Left ventricle myocardium inferior (tissue), 1 donor: ENCODE measurements at regions not wholly inside any gene's neighbourhood (a gene's known extent, or its start where the extent isn't known, plus 50 kb on each side); places are given as distances from the start of the nearest gene placed in this dataset.
"Not testable (repeated sequence)": the region's sequence is repeated elsewhere in the genome, so short reads cannot be mapped to it uniquely, and the experiment has no call there.

ENCODE experiments used
- DNase-seq: peaks from one replicate; pipeline ENCODE4 v3.0.0-alpha.2; 2020
- H3K27ac ChIP-seq: fragments of 200-600 bp; replicated peaks from 2 replicates; pipeline ENCODE4 v1.8.0; 2021
- H3K27me3 ChIP-seq: fragments of 200-600 bp; 2 replicates; pipeline ENCODE4 v1.8.0; 2021; ENCODE audit warnings: low read depth
- H3K36me3 ChIP-seq: fragments of 200-600 bp; 2 replicates; pipeline ENCODE4 v1.8.0; 2021
- H3K4me1 ChIP-seq: fragments of 200-600 bp; 2 replicates; pipeline ENCODE4 v1.8.0; 2021
- H3K4me3 ChIP-seq: fragments of 200-600 bp; 2 replicates; pipeline ENCODE4 v1.8.0; 2021; ENCODE audit warnings: mild to moderate bottlenecking, moderate library complexity
- H3K9me3 ChIP-seq: fragments of 200-600 bp; replicated peaks from 2 replicates; pipeline ENCODE4 v1.8.0; 2021
- intact Hi-C: fragments of 100-400 bp; cut with micrococcal nuclease; formaldehyde crosslinking; loops from one replicate; pipeline ENCODE4 v1.11.0; 2022
- TF ChIP-seq, protein P1 (sequence below): fragments of 200-600 bp; IDR thresholded peaks from 2 replicates; pipeline ENCODE4 v1.8.0; 2021; ENCODE audit warnings: antibody characterized with exemption, mild to moderate bottlenecking, borderline replicate concordance
- donor health status: DM: no; HTN: yes; CAD: no; lungs with severe emphysema.

DNA sequence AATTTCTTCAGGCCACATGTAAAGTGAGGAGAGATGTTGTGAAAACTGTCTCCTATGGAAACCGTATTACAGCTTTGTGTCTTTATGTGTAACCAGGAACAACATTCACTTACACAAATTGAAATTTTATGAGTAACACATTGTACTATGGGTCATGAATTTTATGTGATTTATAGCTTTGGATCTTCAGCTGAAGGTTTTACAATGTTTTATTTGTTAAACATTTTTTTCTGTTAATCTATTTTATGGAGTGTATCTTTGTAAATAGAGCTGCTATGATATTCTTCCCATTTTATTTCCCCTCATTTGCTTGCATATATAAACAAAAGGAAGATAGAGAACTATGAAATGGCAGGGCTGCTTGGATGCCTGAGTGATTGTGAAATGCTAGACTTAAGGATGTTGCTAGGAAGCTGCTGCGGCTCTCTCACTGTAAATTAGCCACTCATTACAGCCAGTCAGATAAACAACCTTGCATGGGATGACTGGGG, 104.5 kb upstream of the PCLO start:
- no peaks in the 10 kb centered on the region for H3K9me3 ChIP-seq
- TF ChIP-seq, protein P1, sequence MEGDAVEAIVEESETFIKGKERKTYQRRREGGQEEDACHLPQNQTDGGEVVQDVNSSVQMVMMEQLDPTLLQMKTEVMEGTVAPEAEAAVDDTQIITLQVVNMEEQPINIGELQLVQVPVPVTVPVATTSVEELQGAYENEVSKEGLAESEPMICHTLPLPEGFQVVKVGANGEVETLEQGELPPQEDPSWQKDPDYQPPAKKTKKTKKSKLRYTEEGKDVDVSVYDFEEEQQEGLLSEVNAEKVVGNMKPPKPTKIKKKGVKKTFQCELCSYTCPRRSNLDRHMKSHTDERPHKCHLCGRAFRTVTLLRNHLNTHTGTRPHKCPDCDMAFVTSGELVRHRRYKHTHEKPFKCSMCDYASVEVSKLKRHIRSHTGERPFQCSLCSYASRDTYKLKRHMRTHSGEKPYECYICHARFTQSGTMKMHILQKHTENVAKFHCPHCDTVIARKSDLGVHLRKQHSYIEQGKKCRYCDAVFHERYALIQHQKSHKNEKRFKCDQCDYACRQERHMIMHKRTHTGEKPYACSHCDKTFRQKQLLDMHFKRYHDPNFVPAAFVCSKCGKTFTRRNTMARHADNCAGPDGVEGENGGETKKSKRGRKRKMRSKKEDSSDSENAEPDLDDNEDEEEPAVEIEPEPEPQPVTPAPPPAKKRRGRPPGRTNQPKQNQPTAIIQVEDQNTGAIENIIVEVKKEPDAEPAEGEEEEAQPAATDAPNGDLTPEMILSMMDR = no peak
- H3K36me3 ChIP-seq = no peaks in the 10 kb centered on the region
- intact Hi-C loops = loop anchor here (10.0 kb wide), 1 partner anchor 452 kb away; no protein-coding TSS in a partner anchor
- H3K4me3 ChIP-seq = no peak overlapping the region
- no peak for DNase-seq
- H3K27ac ChIP-seq = no peak overlapping the region
- no peaks in the 10 kb centered on the region for H3K27me3 ChIP-seq
- no peaks in the 10 kb centered on the region for H3K4me1 ChIP-seq

DNA sequence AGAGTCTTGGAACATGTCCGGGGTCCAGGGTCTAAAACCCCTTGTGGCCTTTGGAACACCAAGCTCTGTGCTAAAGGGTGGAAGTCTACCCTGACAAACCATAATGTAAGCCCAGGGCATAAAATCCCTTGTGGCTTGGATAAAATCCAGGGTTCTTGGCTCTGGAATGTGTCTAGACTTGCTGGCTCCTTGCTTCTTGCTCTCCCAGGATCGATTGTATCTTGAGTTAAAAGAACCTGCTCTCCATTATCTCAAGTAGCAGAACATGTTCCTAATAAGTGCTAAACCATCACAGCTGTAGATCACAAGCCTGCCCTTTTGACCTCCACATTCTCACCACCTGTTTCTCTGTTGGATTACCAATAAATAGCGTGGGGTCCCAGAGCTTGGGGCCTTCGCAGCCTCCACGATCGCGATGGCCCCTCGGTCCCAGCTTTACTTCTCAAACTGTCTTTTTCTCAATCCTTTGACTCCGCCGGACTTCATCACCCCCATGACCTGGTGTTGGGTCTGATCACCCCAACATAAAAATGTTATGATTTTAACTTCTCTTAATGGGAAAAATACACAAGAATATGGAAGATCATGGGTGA, 100.9 kb upstream of the PCLO start:
- not testable (repeated sequence) for H3K36me3 ChIP-seq, H3K4me3 ChIP-seq, DNase-seq, H3K27me3 ChIP-seq, H3K9me3 ChIP-seq, H3K27ac ChIP-seq, H3K4me1 ChIP-seq
- intact Hi-C loops = loop anchor here (10.0 kb wide), 1 partner anchor 449 kb away; no protein-coding TSS in a partner anchor

DNA sequence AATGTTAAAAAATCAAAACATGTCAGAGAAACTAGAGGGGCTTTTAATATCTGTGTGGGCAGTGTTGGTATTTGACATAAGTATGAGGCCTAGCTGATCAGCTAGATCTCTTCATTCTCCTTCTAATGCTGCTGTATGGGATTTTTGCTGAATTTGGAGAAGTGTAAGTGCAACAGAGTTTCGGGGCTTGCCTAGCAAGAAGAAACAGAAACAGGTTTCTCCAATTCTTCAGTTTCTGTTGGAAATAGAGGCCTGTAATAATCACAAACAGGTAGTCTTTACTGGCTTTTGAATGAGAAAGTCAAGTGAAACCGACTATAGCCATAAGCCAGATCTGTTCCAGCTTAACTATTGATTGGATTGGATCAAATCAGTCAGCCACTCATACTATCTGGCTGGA, 96.4 kb upstream of the PCLO start:
- Histone ChIP-seq H3K27ac (no peak overlapping the region), H3K36me3 (no peaks in the 10 kb centered on the region), H3K9me3 (no peaks in the 10 kb centered on the region), H3K4me1 (no peaks in the 10 kb centered on the region), H3K4me3 (no peak overlapping the region), H3K27me3 (no peaks in the 10 kb centered on the region)
- TF ChIP-seq, protein P1 = no peak
- intact Hi-C loops = no loop called here
- DNase-seq = no peak

DNA sequence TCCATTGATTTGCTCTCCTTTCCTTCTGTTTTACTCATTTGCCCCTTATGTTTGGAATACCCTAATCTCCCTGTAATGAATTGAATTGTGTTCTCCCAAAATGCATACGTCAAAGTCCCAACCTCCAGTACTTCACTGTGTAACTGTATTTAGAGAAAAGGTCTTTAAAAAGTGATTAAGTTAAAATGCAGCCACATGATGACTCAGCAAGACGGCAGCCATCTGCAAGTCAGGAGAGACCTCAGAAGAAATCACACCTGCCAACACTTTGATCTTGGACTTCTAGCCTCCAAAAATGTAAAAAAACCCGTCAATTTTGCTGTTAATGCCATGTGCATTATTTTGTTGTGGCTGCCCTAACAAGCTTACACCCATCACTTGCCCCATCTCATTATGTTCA, 85.3 kb upstream of the PCLO start:
- no peaks in the 10 kb centered on the region for H3K36me3 ChIP-seq
- intact Hi-C loops = no loop called here
- DNase-seq = no peak
- H3K9me3 ChIP-seq = peaks cover 25% of the 10 kb centered on the region
- H3K27ac ChIP-seq = no peak overlapping the region
- H3K4me3 ChIP-seq = no peak overlapping the region
- no peaks in the 10 kb centered on the region for H3K4me1 ChIP-seq
- TF ChIP-seq, protein P1 = no peak
- no peaks in the 10 kb centered on the region for H3K27me3 ChIP-seq

DNA sequence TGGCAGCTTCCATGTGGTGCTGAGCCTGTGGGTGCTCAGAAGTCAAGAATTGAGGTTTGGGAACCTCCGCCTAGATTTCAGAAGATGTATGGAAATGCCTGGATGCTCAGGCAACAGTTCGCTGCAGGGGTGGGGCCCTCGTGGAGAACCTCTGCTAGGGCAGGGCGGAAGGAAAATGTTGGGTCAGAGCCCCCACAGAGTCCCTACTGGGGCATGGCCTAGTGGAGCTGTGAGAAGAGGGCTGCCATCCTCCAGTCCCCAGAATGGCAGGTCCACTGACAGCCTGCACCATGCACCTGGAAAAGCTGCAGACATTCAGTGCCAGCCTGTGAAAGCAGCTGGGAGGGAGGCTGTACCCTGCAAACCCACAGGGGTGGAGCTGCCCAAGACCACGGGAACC, 56.5 kb upstream of the PCLO start:
- H3K27me3 ChIP-seq, DNase-seq, H3K4me1 ChIP-seq, H3K9me3 ChIP-seq, H3K4me3 ChIP-seq, H3K27ac ChIP-seq, intact Hi-C loops, H3K36me3 ChIP-seq: not testable (repeated sequence)

DNA sequence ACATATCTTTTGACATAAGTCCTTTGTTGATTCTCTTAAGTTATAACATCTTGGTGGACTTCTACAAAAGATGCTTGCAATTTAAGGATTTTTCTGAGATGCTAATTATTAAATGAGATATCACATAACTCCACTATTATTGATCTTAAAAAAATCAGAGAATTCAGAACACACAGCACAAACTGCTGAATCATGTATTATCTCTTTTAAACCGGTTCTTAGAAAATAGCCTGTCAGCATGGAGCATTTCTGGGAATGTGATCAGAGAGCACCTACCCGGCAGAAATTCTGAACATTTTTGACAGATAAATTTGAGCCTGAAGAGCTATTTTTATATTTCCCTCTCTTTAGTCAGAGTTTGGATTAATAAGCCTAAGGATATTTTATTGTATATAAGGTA, 50.2 kb upstream of the PCLO start:
- H3K4me3 ChIP-seq = no peak overlapping the region
- TF ChIP-seq, protein P1 = no peak
- no peaks in the 10 kb centered on the region for H3K4me1 ChIP-seq
- no peaks in the 10 kb centered on the region for H3K27me3 ChIP-seq
- intact Hi-C loops = no loop called here
- DNase-seq = no peak
- H3K36me3 ChIP-seq = no peaks in the 10 kb centered on the region
- no peak overlapping the region for H3K27ac ChIP-seq
- no peaks in the 10 kb centered on the region for H3K9me3 ChIP-seq
